PFSK-1 (cell line): ENCODE measurements at regions not wholly inside any gene's neighbourhood (a gene's known extent, or its start where the extent isn't known, plus 50 kb on each side); places are given as distances from the start of the nearest gene placed in this dataset.

ENCODE experiments used
- FOXP2 ChIP-seq: optimal IDR thresholded peaks from 2 replicates; pipeline ENCODE3; 2011; ENCODE audit warnings: borderline replicate concordance, control low read depth, inconsistent platforms; ENCODE audit not compliant: insufficient read depth; ENCODE audit errors: extremely low read length, extremely low read depth
- POLR2AphosphoS5 ChIP-seq: IDR thresholded peaks from 2 replicates; pipeline ENCODE4 v1.6.1; 2012; ENCODE audit warnings: low read depth, mild to moderate bottlenecking, control low read depth, low read length, moderate library complexity
- SIN3A ChIP-seq: IDR thresholded peaks from 2 replicates; pipeline ENCODE4 v1.6.1; 2012; ENCODE audit warnings: mild to moderate bottlenecking, low read length, moderate library complexity, borderline replicate concordance; ENCODE audit not compliant: insufficient read depth
- TAF1 ChIP-seq: IDR thresholded peaks from 2 replicates; pipeline ENCODE4 v1.6.1; 2012; ENCODE audit warnings: low read length, control low read depth, borderline replicate concordance; ENCODE audit not compliant: insufficient read depth
- TF ChIP-seq, protein P1 (sequence below), 2 experiments: IDR thresholded peaks; 2 replicates each; pipeline versions ENCODE4 v1.6.1 to v1.8.0; 2011 to 2012; ENCODE audit warnings: low read depth in 2 of 2, low read length in 2 of 2, control low read depth in 1 of 2, inconsistent platforms in 1 of 2, mild to moderate bottlenecking in 1 of 2, moderate library complexity in 1 of 2; ENCODE audit not compliant: insufficient read depth in 1 of 2

DNA sequence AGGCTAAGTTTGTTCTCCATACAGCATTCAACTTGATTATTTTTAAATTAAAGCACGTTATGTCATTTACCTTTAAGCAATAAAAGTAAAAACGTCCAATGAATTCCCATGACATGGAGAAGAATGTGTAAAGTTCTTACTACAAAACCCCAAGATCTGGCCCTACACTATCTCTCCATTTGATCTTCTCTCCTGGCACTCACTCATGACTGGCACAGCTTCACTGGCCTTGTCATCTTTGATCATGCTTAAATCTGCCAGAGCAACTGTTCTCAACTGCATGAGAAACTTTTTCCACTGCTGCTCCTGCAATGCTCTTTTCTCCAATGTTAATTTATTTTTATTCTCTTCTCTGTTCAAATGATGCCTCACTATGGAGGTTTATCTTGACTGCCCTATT is 1109.0 kb upstream of the IGFBP7 start:
- TF ChIP-seq POLR2AphosphoS5 (no peak), SIN3A (no peak)

DNA sequence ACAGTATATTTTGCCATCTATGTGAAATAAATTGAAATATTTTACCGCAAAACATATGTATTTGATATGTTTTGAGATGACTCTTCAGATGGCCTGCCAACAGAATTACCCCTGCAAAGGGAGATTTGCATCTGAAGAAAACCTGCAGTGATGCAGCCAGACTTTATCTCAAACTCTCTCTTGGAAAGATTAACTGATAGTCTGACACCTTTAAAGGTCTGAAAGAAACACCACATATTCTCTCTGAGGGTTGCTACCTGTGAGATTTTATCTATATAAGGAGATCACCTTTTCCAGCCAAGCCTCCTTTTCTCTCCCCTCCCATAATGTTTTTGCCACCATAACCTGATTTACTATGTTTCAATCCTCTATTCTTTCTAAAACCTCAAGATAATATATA is 1106.3 kb upstream of the IGFBP7 start:
- no peak for TF ChIP-seq SIN3A
- TF ChIP-seq POLR2AphosphoS5 = no peak
- no peak for TF ChIP-seq TAF1
- TF ChIP-seq FOXP2 = no peak
- TF ChIP-seq, protein P1, sequence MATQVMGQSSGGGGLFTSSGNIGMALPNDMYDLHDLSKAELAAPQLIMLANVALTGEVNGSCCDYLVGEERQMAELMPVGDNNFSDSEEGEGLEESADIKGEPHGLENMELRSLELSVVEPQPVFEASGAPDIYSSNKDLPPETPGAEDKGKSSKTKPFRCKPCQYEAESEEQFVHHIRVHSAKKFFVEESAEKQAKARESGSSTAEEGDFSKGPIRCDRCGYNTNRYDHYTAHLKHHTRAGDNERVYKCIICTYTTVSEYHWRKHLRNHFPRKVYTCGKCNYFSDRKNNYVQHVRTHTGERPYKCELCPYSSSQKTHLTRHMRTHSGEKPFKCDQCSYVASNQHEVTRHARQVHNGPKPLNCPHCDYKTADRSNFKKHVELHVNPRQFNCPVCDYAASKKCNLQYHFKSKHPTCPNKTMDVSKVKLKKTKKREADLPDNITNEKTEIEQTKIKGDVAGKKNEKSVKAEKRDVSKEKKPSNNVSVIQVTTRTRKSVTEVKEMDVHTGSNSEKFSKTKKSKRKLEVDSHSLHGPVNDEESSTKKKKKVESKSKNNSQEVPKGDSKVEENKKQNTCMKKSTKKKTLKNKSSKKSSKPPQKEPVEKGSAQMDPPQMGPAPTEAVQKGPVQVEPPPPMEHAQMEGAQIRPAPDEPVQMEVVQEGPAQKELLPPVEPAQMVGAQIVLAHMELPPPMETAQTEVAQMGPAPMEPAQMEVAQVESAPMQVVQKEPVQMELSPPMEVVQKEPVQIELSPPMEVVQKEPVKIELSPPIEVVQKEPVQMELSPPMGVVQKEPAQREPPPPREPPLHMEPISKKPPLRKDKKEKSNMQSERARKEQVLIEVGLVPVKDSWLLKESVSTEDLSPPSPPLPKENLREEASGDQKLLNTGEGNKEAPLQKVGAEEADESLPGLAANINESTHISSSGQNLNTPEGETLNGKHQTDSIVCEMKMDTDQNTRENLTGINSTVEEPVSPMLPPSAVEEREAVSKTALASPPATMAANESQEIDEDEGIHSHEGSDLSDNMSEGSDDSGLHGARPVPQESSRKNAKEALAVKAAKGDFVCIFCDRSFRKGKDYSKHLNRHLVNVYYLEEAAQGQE (IDR thresholded peaks at IDR 0.05; ENCODE audit: insufficient read depth in 1 of 2, low read depth in 2 of 2, low read length in 2 of 2) = no peak

DNA sequence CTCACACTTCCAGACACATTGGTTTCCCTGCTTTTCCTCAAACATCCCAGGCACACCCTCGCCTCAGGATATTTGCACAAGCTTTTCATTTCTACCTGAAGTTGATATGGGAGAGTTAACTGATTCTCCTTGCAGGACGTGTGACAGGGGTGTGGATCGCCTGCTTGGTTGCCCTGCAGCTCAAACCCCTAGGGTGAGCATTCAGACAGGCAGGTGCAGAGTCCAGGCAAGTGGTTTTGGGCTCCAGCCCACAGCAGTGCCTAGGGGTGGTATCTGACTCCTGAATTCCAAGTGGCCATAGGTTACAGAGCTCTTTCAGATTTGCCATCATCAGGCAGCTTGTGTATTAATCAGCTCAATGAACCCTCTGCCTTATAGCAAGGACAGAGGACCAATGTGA is 1104.2 kb upstream of the IGFBP7 start:
- TF ChIP-seq POLR2AphosphoS5 = no peak
- no peak for TF ChIP-seq FOXP2
- TF ChIP-seq, protein P1 (IDR thresholded peaks at IDR 0.05; ENCODE audit: insufficient read depth in 1 of 2, low read depth in 2 of 2, low read length in 2 of 2) = no peak
- TF ChIP-seq TAF1 = no peak
- no peak for TF ChIP-seq SIN3A

DNA sequence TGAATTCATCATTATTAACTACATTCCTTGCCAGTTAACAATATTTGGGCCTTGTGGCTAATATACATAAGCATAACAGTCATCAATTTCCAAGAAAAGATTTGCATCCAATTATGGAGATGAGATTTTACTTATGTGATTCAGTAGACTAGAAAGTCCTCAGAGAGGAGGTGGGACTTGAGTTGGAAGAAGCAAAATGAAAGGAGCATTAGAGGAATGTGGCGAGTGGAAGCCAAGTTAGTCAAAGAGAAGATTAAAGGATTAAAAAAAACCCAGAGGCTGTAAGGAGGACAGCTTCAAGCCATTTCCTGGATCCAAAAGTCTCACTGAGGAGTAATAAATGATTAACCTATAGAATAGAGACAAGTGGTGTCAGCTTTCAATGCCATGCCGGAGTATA is 1099.4 kb upstream of the IGFBP7 start:
- no peak for TF ChIP-seq TAF1
- TF ChIP-seq POLR2AphosphoS5 = no peak

DNA sequence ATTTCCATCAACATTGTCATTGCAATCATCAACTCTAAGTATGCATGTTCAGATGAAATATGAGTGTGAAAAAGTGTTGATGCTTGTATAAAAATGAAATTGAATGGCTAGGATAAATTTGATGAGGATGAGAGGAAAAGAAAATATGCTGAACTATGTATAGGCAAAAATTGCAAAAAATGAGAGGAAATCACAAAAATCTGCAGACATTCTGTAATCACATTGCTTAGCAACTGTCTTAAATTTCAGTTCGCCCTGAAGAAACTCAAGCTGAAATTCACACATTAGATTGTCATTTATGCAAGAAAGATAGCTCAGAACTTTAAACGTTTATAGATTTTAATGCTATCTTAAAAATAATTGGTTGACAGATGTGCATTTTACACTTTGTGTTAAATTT is 1098.8 kb upstream of the IGFBP7 start:
- TF ChIP-seq, protein P1 (IDR thresholded peaks at IDR 0.05; ENCODE audit: insufficient read depth in 1 of 2, low read depth in 2 of 2, low read length in 2 of 2) = no peak
- TF ChIP-seq SIN3A (no peak), POLR2AphosphoS5 (no peak), FOXP2 (no peak), TAF1 (no peak)

DNA sequence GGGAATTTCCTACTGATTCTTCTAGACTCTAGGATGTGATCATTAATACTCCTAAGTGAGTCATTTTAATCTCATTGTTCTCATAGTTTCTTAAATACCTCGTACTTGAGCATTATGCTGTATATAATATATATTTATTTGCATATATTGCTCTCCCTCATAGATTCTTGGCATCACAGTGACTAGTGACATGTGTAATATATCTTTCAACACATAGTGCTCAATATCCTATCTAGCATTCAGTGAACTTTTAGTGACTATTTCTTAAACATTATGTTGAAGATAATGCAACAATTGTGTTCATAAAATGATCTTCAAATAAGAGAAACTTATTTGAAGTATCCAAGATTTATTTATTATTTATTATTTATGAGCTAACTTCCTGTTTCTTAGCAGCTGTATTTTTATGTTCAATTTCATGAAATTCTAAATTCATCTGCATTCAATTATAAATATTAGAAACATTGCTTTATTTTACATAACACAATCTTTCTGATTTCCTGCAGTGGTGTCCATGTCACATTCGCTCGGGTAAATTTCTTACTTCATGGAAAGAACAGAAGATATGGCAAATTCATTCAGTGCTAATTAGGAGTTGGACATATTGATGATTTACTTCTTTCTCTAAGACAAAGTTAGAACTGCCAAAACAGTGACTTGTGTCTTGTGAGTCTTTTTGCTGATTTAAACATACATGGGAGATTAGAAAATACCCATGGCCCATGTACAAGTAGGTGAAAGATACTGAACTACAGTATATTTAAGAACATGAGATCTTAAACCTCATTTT is 1095.5 kb upstream of the IGFBP7 start:
- TF ChIP-seq FOXP2 (no peak), TAF1 (no peak)
- TF ChIP-seq, protein P1 (IDR thresholded peaks at IDR 0.05; ENCODE audit: insufficient read depth in 1 of 2, low read depth in 2 of 2, low read length in 2 of 2) = no peak
